HFFc6 (cell line): ENCODE measurements at regions not wholly inside any gene's neighbourhood (a gene's known extent, or its start where the extent isn't known, plus 50 kb on each side); places are given as distances from the start of the nearest gene placed in this dataset.

ENCODE experiments used
- DNase-seq: peaks from one replicate; pipeline ENCODE4 v3.0.0-alpha.2; 2018
- H3K27ac Mint-ChIP-seq: 2 replicates; pipeline ENCODE4 v1.8.0; 2020; ENCODE audit warnings: mild to moderate bottlenecking, mixed read lengths
- H3K27me3 Mint-ChIP-seq: 2 replicates; pipeline ENCODE4 v1.8.0; 2021; ENCODE audit warnings: mild to moderate bottlenecking, moderate library complexity, mixed read lengths; ENCODE audit not compliant: insufficient read depth
- H3K36me3 Mint-ChIP-seq: 2 replicates; pipeline ENCODE4 v1.8.0; 2021; ENCODE audit warnings: low read depth, mixed read lengths
- H3K4me1 Mint-ChIP-seq: 2 replicates; pipeline ENCODE4 v1.8.0; 2020; ENCODE audit warnings: low read depth, mixed read lengths
- H3K4me3 Mint-ChIP-seq: 2 replicates; pipeline ENCODE4 v1.8.0; 2020; ENCODE audit warnings: mild to moderate bottlenecking, moderate library complexity, mixed read lengths
- H3K9me3 Mint-ChIP-seq: 2 replicates; pipeline ENCODE4 v1.8.0; 2020; ENCODE audit warnings: mild to moderate bottlenecking, mixed read lengths
- CTCF ChIP-seq: fragments of 200-600 bp; sonication (generic); IDR thresholded peaks from 2 replicates; pipeline ENCODE4 v1.5.0; 2021; ENCODE audit warnings: antibody characterized with exemption, mild to moderate bottlenecking

- Mint-ChIP-seq H3K4me3 (no peak overlapping the region), H3K36me3 (no peaks in the 10 kb centered on the region), H3K27ac (no peak overlapping the region), H3K4me1 (no peaks in the 10 kb centered on the region), H3K27me3 (peaks cover 49% of the 10 kb centered on the region), H3K9me3 (no peaks in the 10 kb centered on the region)
- peak; percentile 26 for DNase-seq
- TF ChIP-seq CTCF = peak; percentile 90
Measured at GRCh38 chr18:8478166-8478967, 130.9 kb upstream of the RAB12 start.

- H3K27me3 Mint-ChIP-seq = peaks cover 47% of the 10 kb centered on the region
Measured at GRCh38 chr18:8478968-8479370, 130.3 kb upstream of the RAB12 start.

GRCh38 chr18:8479789-8480188, 129.4 kb upstream of the RAB12 start:
- no peak for DNase-seq
- Mint-ChIP-seq H3K4me3 (no peak overlapping the region), H3K9me3 (no peaks in the 10 kb centered on the region), H3K27ac (no peak overlapping the region), H3K36me3 (no peaks in the 10 kb centered on the region), H3K4me1 (no peaks in the 10 kb centered on the region), H3K27me3 (peaks cover 43% of the 10 kb centered on the region)
- TF ChIP-seq CTCF = no peak

More at GRCh38 chr18:8478968-8479370, 130.3 kb upstream of the RAB12 start:
- no peak overlapping the region for H3K27ac Mint-ChIP-seq
- TF ChIP-seq CTCF = peak; percentile 60
- H3K4me3 Mint-ChIP-seq = no peak overlapping the region
- DNase-seq = no peak
- no peaks in the 10 kb centered on the region for H3K9me3 Mint-ChIP-seq
- H3K4me1 Mint-ChIP-seq = no peaks in the 10 kb centered on the region
- no peaks in the 10 kb centered on the region for H3K36me3 Mint-ChIP-seq

GRCh38 chr18:8480506-8481328, 128.5 kb upstream of the RAB12 start:
- Mint-ChIP-seq H3K4me3 (no peak overlapping the region), H3K27me3 (peaks cover 39% of the 10 kb centered on the region)
- TF ChIP-seq CTCF = peak; percentile 72

GRCh38 chr18:8484951-8485350, 124.3 kb upstream of the RAB12 start:
- DNase-seq = no peak
- Mint-ChIP-seq H3K27ac (no peak overlapping the region), H3K27me3 (peaks cover 19% of the 10 kb centered on the region), H3K36me3 (no peaks in the 10 kb centered on the region), H3K4me1 (no peaks in the 10 kb centered on the region), H3K9me3 (no peaks in the 10 kb centered on the region), H3K4me3 (no peak overlapping the region)
- no peak for TF ChIP-seq CTCF

More at GRCh38 chr18:8480506-8481328, 128.5 kb upstream of the RAB12 start:
- no peaks in the 10 kb centered on the region for H3K4me1 Mint-ChIP-seq
- peak; percentile 45 for DNase-seq
- H3K36me3 Mint-ChIP-seq = no peaks in the 10 kb centered on the region
- no peaks in the 10 kb centered on the region for H3K9me3 Mint-ChIP-seq
- no peak overlapping the region for H3K27ac Mint-ChIP-seq
